A673 (cell line): ENCODE measurements at regions not wholly inside any gene's neighbourhood (a gene's known extent, or its start where the extent isn't known, plus 50 kb on each side); places are given as distances from the start of the nearest gene placed in this dataset.
"Not testable (repeated sequence)": the region's sequence is repeated elsewhere in the genome, so short reads cannot be mapped to it uniquely, and the experiment has no call there.

Experiments used
- CTCF ChIP-seq: fragments of 300-800, 200-600 bp; sonication (generic); conservative IDR thresholded peaks from 2 replicates; pipeline ENCODE4 v1.5.1; 2017; ENCODE audit warnings: low read depth, mild to moderate bottlenecking, antibody characterized with exemption, low read length, moderate library complexity, mixed read lengths
- EZH2 ChIP-seq: fragments of 200-600 bp; sonication (generic); IDR thresholded peaks from 2 replicates; pipeline ENCODE4 v1.6.1; 2017; ENCODE audit warnings: borderline replicate concordance, low read depth, mild to moderate bottlenecking, mixed read lengths, antibody characterized with exemption, low read length; ENCODE audit not compliant: poor library complexity, severe bottlenecking

GRCh38 chr17:34423315-34423714 lies 60.3 kb upstream of the CCL1 start:
- not testable (repeated sequence) for TF ChIP-seq EZH2, CTCF
